IMR-90 (cell line): ENCODE measurements at regions not wholly inside any gene's neighbourhood (a gene's known extent, or its start where the extent isn't known, plus 50 kb on each side); places are given as distances from the start of the nearest gene placed in this dataset.

Experiments
- ATAC-seq: fragments of 200-7000 bp; cut with Tn5 transposase; 2 replicates; pipeline ENCODE4 v1.9.1; 2020; ENCODE audit warnings: low read depth, mild to moderate bottlenecking, moderate library complexity
- BruUV-seq: library from RNA; stranded (reverse); fragments of 400-500 nt; replicated peaks from 2 replicates; lab custom pipeline; 2021; lab: Mats Ljungman, UMichigan
- CTCF ChIA-PET: fragments of 300-600 bp; formaldehyde crosslinking; extraction: SDS; loops from one replicate; lab custom pipeline; 2021; ENCODE audit warnings: antibody characterized with exemption; lab: Yijun Ruan, JAX
- POLR2A ChIA-PET: fragments of 300-600 bp; sonication (Branson Sonifier 250); formaldehyde crosslinking; loops from one replicate; lab custom pipeline; 2022; ENCODE audit warnings: antibody characterized with exemption; ENCODE audit not compliant: unreplicated experiment; lab: Charles Lee
- DNase-seq: peaks from one replicate; pipeline ENCODE4 v3.0.0; 2013
- H2AFZ ChIP-seq: replicated peaks from 2 replicates; pipeline ENCODE3; 2013; ENCODE audit warnings: low read length, mild to moderate bottlenecking; ENCODE audit not compliant: poor library complexity
- H2AK5ac ChIP-seq: 2 replicates; pipeline ENCODE4 v1.6.1; 2013; ENCODE audit warnings: low read depth, low read length, inconsistent platforms
- H2AK9ac ChIP-seq: replicated peaks from 2 replicates; pipeline ENCODE3; 2013; ENCODE audit warnings: mild to moderate bottlenecking, low read depth, low read length, moderate library complexity; ENCODE audit not compliant: poor library complexity
- H2BK120ac ChIP-seq: 2 replicates; pipeline ENCODE4 v1.6.1; 2013; ENCODE audit warnings: low read depth, low read length, inconsistent platforms
- H2BK15ac ChIP-seq: 3 replicates; pipeline ENCODE4 v1.6.1; 2013; ENCODE audit warnings: low read depth, low read length, inconsistent platforms
- H2BK20ac ChIP-seq: 2 replicates; pipeline ENCODE4 v1.6.1; 2013; ENCODE audit warnings: low read depth, mild to moderate bottlenecking, inconsistent platforms, low read length, moderate library complexity
- H2BK5ac ChIP-seq: 2 replicates; pipeline ENCODE4 v1.6.1; 2013; ENCODE audit warnings: mild to moderate bottlenecking, low read depth, low read length, inconsistent platforms; ENCODE audit not compliant: poor library complexity, severe bottlenecking
- H3K14ac ChIP-seq: replicated peaks from 2 replicates; pipeline ENCODE4 v1.6.1; 2013; ENCODE audit warnings: low read depth, low read length, inconsistent platforms
- H3K18ac ChIP-seq: 2 replicates; pipeline ENCODE4 v1.6.1; 2013; ENCODE audit warnings: low read depth, low read length, control low read depth
- H3K23ac ChIP-seq: 2 replicates; pipeline ENCODE4 v1.6.1; 2013; ENCODE audit warnings: low read depth, low read length, inconsistent platforms
- H3K27ac ChIP-seq: 2 replicates; pipeline ENCODE4 v1.5.1; 2013; ENCODE audit warnings: mild to moderate bottlenecking, control low read depth, low read length; ENCODE audit not compliant: insufficient read depth
- H3K27me3 ChIP-seq: 2 replicates; pipeline ENCODE4 v1.6.1; 2013; ENCODE audit warnings: low read length; ENCODE audit not compliant: control insufficient read depth, insufficient read depth
- H3K36me3 ChIP-seq: 2 replicates; pipeline ENCODE4 v1.6.1; 2013; ENCODE audit warnings: low read length, mixed read lengths; ENCODE audit not compliant: control insufficient read depth, insufficient read depth
- H3K4ac ChIP-seq: 2 replicates; pipeline ENCODE4 v1.6.1; 2013; ENCODE audit warnings: low read depth, low read length, inconsistent platforms
- H3K4me1 ChIP-seq: 2 replicates; pipeline ENCODE4 v1.6.1; 2013; ENCODE audit warnings: low read length, mixed read lengths; ENCODE audit not compliant: control insufficient read depth, insufficient read depth
- H3K4me2 ChIP-seq: 2 replicates; pipeline ENCODE4 v1.6.1; 2013; ENCODE audit warnings: low read depth, mild to moderate bottlenecking, control low read depth, low read length, moderate library complexity
- H3K4me3 ChIP-seq: 2 replicates; pipeline ENCODE4 v1.5.1; 2013; ENCODE audit warnings: low read depth, mild to moderate bottlenecking, control low read depth, low read length, moderate library complexity; ENCODE audit not compliant: insufficient read depth
- H3K56ac ChIP-seq: 2 replicates; pipeline ENCODE4 v1.6.1; 2013; ENCODE audit warnings: low read length, inconsistent platforms; ENCODE audit not compliant: insufficient read depth; ENCODE audit errors: extremely low read depth
- H3K79me1 ChIP-seq, 2 experiments: 2 replicates each; pipeline ENCODE4 v1.6.1; 2013; ENCODE audit warnings: low read length in 2 of 2, inconsistent platforms in 1 of 2, low read depth in 1 of 2
- H3K9ac ChIP-seq: 2 replicates; pipeline ENCODE4 v1.6.1; 2013; ENCODE audit warnings: low read depth, low read length, control low read depth
- H3K9me1 ChIP-seq: 2 replicates; pipeline ENCODE4 v1.6.1; 2013; ENCODE audit warnings: low read length, inconsistent platforms; ENCODE audit not compliant: insufficient read depth
- H3K9me3 ChIP-seq: 2 replicates; pipeline ENCODE4 v1.6.1; 2013; ENCODE audit warnings: low read length; ENCODE audit not compliant: control insufficient read depth, insufficient read depth
- H4K20me1 ChIP-seq: 2 replicates; pipeline ENCODE4 v1.6.1; 2013; ENCODE audit warnings: low read length, inconsistent platforms; ENCODE audit not compliant: insufficient read depth
- H4K5ac ChIP-seq: 2 replicates; pipeline ENCODE4 v1.6.1; 2013; ENCODE audit warnings: mild to moderate bottlenecking, low read depth, low read length, control low read depth
- H4K8ac ChIP-seq, 2 experiments: 2 replicates each; pipeline ENCODE4 v1.6.1; 2013; ENCODE audit warnings: low read depth in 2 of 2, low read length in 2 of 2, control low read depth in 1 of 2, inconsistent platforms in 1 of 2
- H4K91ac ChIP-seq: 2 replicates; pipeline ENCODE4 v1.6.1; 2013; ENCODE audit warnings: low read depth, low read length, inconsistent platforms; ENCODE audit not compliant: insufficient read depth
- MXI1 ChIP-seq: IDR thresholded peaks from 2 replicates; pipeline ENCODE4 v1.6.1; 2012; ENCODE audit warnings: low read depth, mild to moderate bottlenecking, low read length, moderate library complexity, borderline replicate concordance
- RAD21 ChIP-seq: IDR thresholded peaks from 2 replicates; pipeline ENCODE4 v1.6.1; 2012; ENCODE audit warnings: low read length, improper control_type of control experiment
- SMC3 ChIP-seq: fragments of 150-350 bp; IDR thresholded peaks from 2 replicates; pipeline ENCODE4 v1.6.1; 2016; ENCODE audit warnings: low read depth, mild to moderate bottlenecking, antibody characterized with exemption, low read length, moderate library complexity
- WGBS, 2 experiments: methylation state at CpG; one replicate each; pipeline versions ENCODE4 v1.1.5 to v1.1.7; 2013; ENCODE audit warnings: missing lambda C conversion rate in 2 of 2; ENCODE audit not compliant: insufficient read length in 1 of 2; ENCODE audit errors: extremely low coverage in 2 of 2; 5-methylcytosine and 5-hydroxymethylcytosine counted together
- dilution Hi-C: fragments of 300-500 bp; cut with HindIII; formaldehyde crosslinking; loops from one replicate; pipeline ENCODE4 v1.14.3; 2018; ENCODE audit warnings: low sequenced_read_pairs; ENCODE audit not compliant: unreplicated experiment
- in situ Hi-C: fragments of 300-500 bp; cut with MboI; formaldehyde crosslinking; loops from 3 replicates; pipeline ENCODE4 v1.14.3; 2019; ENCODE audit warnings: low sequenced_read_pairs, inconsistent platforms, mixed read lengths
- intact Hi-C: fragments of 100-400 bp; cut with micrococcal nuclease; formaldehyde crosslinking; loops from 2 replicates; pipeline ENCODE4 v1.10.0; 2022
- TF ChIP-seq, protein P1 (sequence below): fragments of 150-350 bp; IDR thresholded peaks from 2 replicates; pipeline ENCODE4 v1.6.1; 2016; ENCODE audit warnings: low read depth, mild to moderate bottlenecking, low read length, moderate library complexity, borderline replicate concordance

DNA sequence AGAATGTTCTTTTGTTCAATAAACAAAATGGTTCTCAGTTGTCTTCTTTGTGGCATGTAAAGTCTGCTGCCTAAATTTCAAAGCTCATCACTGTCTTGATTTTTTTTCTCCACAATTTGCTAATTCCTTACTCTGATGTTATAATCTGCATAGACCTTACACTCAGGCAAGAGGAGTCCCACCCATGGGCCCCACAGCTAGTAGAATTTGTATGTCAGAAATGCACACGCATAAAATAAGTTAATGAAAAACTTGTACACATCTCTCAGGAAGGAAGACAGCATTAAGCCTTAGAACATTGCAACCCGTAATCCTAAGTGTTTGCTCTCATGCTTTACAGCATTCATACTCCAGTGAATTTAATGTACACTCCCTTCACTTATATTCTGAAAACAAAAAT is 280.8 kb downstream of the ATXN7L3B start:
- WGBS, 2 experiments = no CpG with 5 or more reads among the region's 2 CpGs
- Histone ChIP-seq H4K5ac (no peak overlapping the region), H3K14ac (no peak overlapping the region), H3K36me3 (no peaks in the 10 kb centered on the region), H2BK120ac (no peak overlapping the region), H2BK20ac (no peak overlapping the region), H4K8ac (no peak overlapping the region), H3K4me2 (no peak overlapping the region), H3K18ac (no peak overlapping the region), H3K9me1 (no peaks in the 10 kb centered on the region), H3K4ac (no peak overlapping the region), H2BK15ac (no peak overlapping the region), H3K9ac (no peak overlapping the region), H2AFZ (no peak overlapping the region), H4K20me1 (no peaks in the 10 kb centered on the region), H3K27me3 (no peaks in the 10 kb centered on the region), H2AK5ac (no peak overlapping the region), H3K4me3 (no peak overlapping the region), H3K9me3 (no peaks in the 10 kb centered on the region), H2BK5ac (no peak overlapping the region), H3K23ac (no peak overlapping the region), H3K4me1 (no peaks in the 10 kb centered on the region), H3K56ac (no peak overlapping the region), H2AK9ac (no peak overlapping the region), H3K27ac (no peak overlapping the region), H4K91ac (no peak overlapping the region), H3K79me1 (no peaks in the 10 kb centered on the region)
- dilution Hi-C loops = no loop called here
- no peak for TF ChIP-seq MXI1
- TF ChIP-seq SMC3 = no peak
- TF ChIP-seq RAD21 = no peak
- TF ChIP-seq, protein P1, sequence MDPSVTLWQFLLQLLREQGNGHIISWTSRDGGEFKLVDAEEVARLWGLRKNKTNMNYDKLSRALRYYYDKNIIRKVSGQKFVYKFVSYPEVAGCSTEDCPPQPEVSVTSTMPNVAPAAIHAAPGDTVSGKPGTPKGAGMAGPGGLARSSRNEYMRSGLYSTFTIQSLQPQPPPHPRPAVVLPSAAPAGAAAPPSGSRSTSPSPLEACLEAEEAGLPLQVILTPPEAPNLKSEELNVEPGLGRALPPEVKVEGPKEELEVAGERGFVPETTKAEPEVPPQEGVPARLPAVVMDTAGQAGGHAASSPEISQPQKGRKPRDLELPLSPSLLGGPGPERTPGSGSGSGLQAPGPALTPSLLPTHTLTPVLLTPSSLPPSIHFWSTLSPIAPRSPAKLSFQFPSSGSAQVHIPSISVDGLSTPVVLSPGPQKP = no peak
- ChIA-PET POLR2A (no interaction called here), CTCF (no interaction called here)
- intact Hi-C loops = no loop called here
- in situ Hi-C loops = no loop called here
- DNase-seq (no peak), ATAC-seq (no peak)
- BruUV-seq = no TSS peak
